H1 (cell line): ENCODE measurements at regions not wholly inside any gene's neighbourhood (a gene's known extent, or its start where the extent isn't known, plus 50 kb on each side); places are given as distances from the start of the nearest gene placed in this dataset.

Experiments
- BCL11A ChIP-seq, 2 experiments: IDR thresholded peaks; one replicate each; pipeline ENCODE4 v1.6.1; 2011; ENCODE audit warnings: low read depth in 2 of 2, low read length in 2 of 2, mild to moderate bottlenecking in 2 of 2
- CBX8 ChIP-seq: fragments of 300-800, 300-1000 bp; sonication (generic); IDR thresholded peaks from 2 replicates; pipeline ENCODE4 v1.7.1; 2016; ENCODE audit warnings: low read depth, low read length, borderline replicate concordance
- KDM4A ChIP-seq: IDR thresholded peaks from one replicate; pipeline ENCODE4 v1.7.1; 2012; ENCODE audit warnings: low read depth, mild to moderate bottlenecking, moderate library complexity, low read length, inconsistent platforms; ENCODE audit not compliant: severe bottlenecking
- RNF2 ChIP-seq: fragments of 200-900, 300-1000 bp; sonication (generic); IDR thresholded peaks from 2 replicates; pipeline ENCODE4 v1.7.1; 2016; ENCODE audit warnings: borderline replicate concordance, low read depth, mild to moderate bottlenecking, antibody characterized with exemption, low read length; ENCODE audit not compliant: poor library complexity, severe bottlenecking; ENCODE audit errors: missing control alignments
- TBP ChIP-seq: IDR thresholded peaks from 2 replicates; pipeline ENCODE4 v1.6.1; 2011; ENCODE audit warnings: low read depth, low read length, improper control_type of control experiment

GRCh38 chr22:46028106-46028991, 51.4 kb upstream of the WNT7B start (continued):
- TF ChIP-seq KDM4A = no peak
- no peak for TF ChIP-seq CBX8
- no peak for TF ChIP-seq RNF2
- TF ChIP-seq TBP = no peak
- TF ChIP-seq BCL11A (IDR thresholded peaks at IDR 0.05; ENCODE audit: low read depth in 2 of 2, low read length in 2 of 2) = no peak
- TF ChIP-seq, all 59 proteins: peak for 0
